OCI-LY3 (cell line): ENCODE measurements at regions not wholly inside any gene's neighbourhood (a gene's known extent, or its start where the extent isn't known, plus 50 kb on each side); places are given as distances from the start of the nearest gene placed in this dataset.

Experiments used
- EZH2phosphoT487 ChIP-seq: fragments of 200-600 bp; shearing (Covaris generic); IDR thresholded peaks from 2 replicates; pipeline ENCODE4 v1.6.1; 2018; ENCODE audit warnings: antibody characterized with exemption, mixed run types, low read depth
- TF ChIP-seq, protein P1 (sequence below): fragments of 200-600, 300-600 bp; sonication (generic); IDR thresholded peaks from 2 replicates; pipeline ENCODE4 v1.5.1; 2014; ENCODE audit warnings: antibody characterized with exemption, low read length, low read depth

DNA sequence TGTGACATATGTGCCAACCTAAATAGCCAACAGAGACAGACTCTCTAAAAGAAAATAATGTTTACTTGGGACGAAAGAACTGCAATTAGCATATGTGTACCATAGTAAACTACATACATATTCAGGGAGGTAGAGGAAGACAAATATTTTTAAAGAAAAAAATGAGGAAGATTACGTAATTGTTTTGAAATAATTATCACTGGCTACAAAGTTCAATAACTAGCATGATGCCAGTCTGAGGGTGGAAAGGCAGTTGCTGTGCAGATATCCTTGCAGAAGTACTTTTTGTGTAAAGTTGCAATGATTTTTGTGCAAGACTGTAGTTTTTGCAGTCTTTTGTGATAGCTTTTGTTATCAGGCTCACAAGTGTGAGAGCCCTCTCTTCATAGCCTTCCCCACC, 103.3 kb upstream of the ANO5 start:
- TF ChIP-seq, protein P1, sequence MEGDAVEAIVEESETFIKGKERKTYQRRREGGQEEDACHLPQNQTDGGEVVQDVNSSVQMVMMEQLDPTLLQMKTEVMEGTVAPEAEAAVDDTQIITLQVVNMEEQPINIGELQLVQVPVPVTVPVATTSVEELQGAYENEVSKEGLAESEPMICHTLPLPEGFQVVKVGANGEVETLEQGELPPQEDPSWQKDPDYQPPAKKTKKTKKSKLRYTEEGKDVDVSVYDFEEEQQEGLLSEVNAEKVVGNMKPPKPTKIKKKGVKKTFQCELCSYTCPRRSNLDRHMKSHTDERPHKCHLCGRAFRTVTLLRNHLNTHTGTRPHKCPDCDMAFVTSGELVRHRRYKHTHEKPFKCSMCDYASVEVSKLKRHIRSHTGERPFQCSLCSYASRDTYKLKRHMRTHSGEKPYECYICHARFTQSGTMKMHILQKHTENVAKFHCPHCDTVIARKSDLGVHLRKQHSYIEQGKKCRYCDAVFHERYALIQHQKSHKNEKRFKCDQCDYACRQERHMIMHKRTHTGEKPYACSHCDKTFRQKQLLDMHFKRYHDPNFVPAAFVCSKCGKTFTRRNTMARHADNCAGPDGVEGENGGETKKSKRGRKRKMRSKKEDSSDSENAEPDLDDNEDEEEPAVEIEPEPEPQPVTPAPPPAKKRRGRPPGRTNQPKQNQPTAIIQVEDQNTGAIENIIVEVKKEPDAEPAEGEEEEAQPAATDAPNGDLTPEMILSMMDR = no peak
- no peak for TF ChIP-seq EZH2phosphoT487
